Ovary (tissue), 7 donors: ENCODE measurements at regions not wholly inside any gene's neighbourhood (a gene's known extent, or its start where the extent isn't known, plus 50 kb on each side); places are given as distances from the start of the nearest gene placed in this dataset.

ENCODE experiments used
- DNase-seq, 5 donors: peaks; one replicate each; pipeline ENCODE4 v3.0.0-alpha.2; 2019 to 2020
- H3K27ac ChIP-seq, 2 donors: fragments of 200-600 bp; one replicate each; pipeline versions ENCODE4 v1.5.1 to v1.8.0; 2019 to 2022
- H3K27me3 ChIP-seq: fragments of 200-600 bp; one replicate; pipeline ENCODE4 v1.8.0; 2022
- H3K36me3 ChIP-seq: fragments of 200-600 bp; sonication (generic); one replicate; pipeline ENCODE4 v1.5.1; 2019
- H3K4me1 ChIP-seq: one replicate; pipeline ENCODE4 v1.8.1; 2013; ENCODE audit warnings: mild to moderate bottlenecking, moderate library complexity; ENCODE audit not compliant: insufficient read depth
- H3K4me3 ChIP-seq: fragments of 200-600 bp; sonication (generic); one replicate; pipeline ENCODE4 v1.5.1; 2017
- H3K9me3 ChIP-seq, 2 donors: fragments of 200-600 bp in 1 of 2; sonication (generic) in 1 of 2; one replicate each; pipeline versions ENCODE4 v1.5.1 to v1.8.1; 2013 to 2019; ENCODE audit warnings: mild to moderate bottlenecking in 1 of 2, moderate library complexity in 1 of 2
- EP300 ChIP-seq: sonication (generic); formaldehyde crosslinking; IDR thresholded peaks from one replicate; pipeline ENCODE4 v1.6.1; 2017; ENCODE audit warnings: antibody characterized with exemption
- POLR2A ChIP-seq: fragments of 450-650 bp; IDR thresholded peaks from one replicate; pipeline ENCODE4 v1.6.1; 2017; ENCODE audit warnings: antibody characterized with exemption, mild to moderate bottlenecking, moderate library complexity
- WGBS, 3 donors: extraction: QIAGEN DNeasy Blood & Tissue Kit in 1 of 3; methylation state at CpG; one replicate each; pipeline versions ENCODE4 v1.1.5 to v1.1.7; 2013 to 2017; 5-methylcytosine and 5-hydroxymethylcytosine counted together
- intact Hi-C, 4 donors: fragments of 100-400 bp; cut with DNase I; formaldehyde crosslinking; loops; one replicate each; pipeline versions ENCODE4 v1.11.0 to v1.15.1; 2022 to 2023
- TF ChIP-seq, protein P1 (sequence below), 3 donors: fragments of 450-650 bp in 2 of 3; fragments of 200-600 bp in 1 of 3; IDR thresholded peaks; one replicate each; pipeline versions ENCODE4 v1.5.1 to v1.8.0; 2016 to 2022; ENCODE audit warnings: antibody characterized with exemption in 3 of 3, mild to moderate bottlenecking in 1 of 3
- donor health status: DM: no; HTN: no; CAD: no; lungs with moderate emphysema.
- donor health status: DM: no; HTN: no; CAD: no.
- donor health status: Bipolar disorder and iron deficiency.
- donor health status: DM: no; HTN: no; CAD: no.
- donor health status: DM: yes; HTN: yes; CAD: no.

DNA sequence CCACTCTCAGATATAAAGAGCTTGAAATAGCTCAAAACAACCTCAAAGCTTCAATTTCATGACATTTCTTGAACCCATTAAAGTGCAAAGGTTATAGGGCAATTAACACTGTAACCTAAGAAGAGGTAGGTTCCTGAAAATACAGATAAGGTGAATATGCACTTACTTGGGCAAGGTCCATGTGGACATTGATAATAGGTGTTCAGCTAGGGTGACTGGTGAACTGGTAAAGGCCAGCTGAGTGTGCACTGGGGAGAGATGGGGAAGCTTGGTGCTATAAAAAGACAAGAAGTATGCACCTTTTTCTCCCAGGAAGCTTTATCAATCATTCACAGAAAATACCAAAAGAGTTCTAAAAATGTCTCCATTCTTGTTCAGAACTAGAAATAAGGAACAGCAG is 418.6 kb downstream of the SLC16A7 start:
- TF ChIP-seq EP300 (no peak), POLR2A (no peak)
- TF ChIP-seq, protein P1, sequence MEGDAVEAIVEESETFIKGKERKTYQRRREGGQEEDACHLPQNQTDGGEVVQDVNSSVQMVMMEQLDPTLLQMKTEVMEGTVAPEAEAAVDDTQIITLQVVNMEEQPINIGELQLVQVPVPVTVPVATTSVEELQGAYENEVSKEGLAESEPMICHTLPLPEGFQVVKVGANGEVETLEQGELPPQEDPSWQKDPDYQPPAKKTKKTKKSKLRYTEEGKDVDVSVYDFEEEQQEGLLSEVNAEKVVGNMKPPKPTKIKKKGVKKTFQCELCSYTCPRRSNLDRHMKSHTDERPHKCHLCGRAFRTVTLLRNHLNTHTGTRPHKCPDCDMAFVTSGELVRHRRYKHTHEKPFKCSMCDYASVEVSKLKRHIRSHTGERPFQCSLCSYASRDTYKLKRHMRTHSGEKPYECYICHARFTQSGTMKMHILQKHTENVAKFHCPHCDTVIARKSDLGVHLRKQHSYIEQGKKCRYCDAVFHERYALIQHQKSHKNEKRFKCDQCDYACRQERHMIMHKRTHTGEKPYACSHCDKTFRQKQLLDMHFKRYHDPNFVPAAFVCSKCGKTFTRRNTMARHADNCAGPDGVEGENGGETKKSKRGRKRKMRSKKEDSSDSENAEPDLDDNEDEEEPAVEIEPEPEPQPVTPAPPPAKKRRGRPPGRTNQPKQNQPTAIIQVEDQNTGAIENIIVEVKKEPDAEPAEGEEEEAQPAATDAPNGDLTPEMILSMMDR (IDR thresholded peaks at IDR 0.05), result no peak
- Histone ChIP-seq H3K27ac (no peak overlapping the region), H3K4me3 (no peak overlapping the region), H3K36me3 (no peaks in the 10 kb centered on the region), H3K4me1 (no peaks in the 10 kb centered on the region), H3K27me3 (no peaks in the 10 kb centered on the region), H3K9me3 (no peaks in the 10 kb centered on the region)
- intact Hi-C loops, result loop anchor here in 1 of 4 donors (5.0 kb wide), 1 partner anchor 57 kb away; no protein-coding TSS in a partner anchor
- DNase-seq, result no peak

DNA sequence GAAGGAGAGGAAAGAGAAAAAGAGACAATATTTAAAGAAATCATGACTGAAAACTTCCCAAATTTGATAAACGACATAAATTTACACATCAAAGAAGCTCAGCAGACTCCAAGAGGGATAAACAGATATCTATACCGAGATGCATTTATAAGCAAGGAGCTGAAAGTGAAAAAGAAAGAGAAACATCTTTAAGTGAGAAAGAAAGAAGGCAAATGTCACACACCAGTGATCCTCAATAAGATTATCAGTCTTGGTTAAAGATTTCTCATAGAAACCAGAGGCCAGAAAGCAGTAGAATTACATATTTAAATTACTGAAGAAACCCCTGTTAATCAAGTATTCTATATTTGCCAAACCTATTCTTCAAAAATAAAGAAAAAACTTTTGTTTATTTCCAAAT is 424.2 kb downstream of the SLC16A7 start:
- no peaks in the 10 kb centered on the region for H3K9me3 ChIP-seq
- 67 to 77% (median 71%) methylated on average over 2 of the region's 2 CpGs for WGBS, 3 donors
- no peaks in the 10 kb centered on the region for H3K4me1 ChIP-seq
- no peaks in the 10 kb centered on the region for H3K36me3 ChIP-seq
- intact Hi-C loops, result no loop called here
- H3K4me3 ChIP-seq, result no peak overlapping the region
- TF ChIP-seq, protein P1 (IDR thresholded peaks at IDR 0.05), result no peak
- no peak for TF ChIP-seq POLR2A
- TF ChIP-seq EP300, result no peak
- no peak for DNase-seq
- peaks cover 3% of the 10 kb centered on the region for H3K27me3 ChIP-seq
- H3K27ac ChIP-seq, result no peak overlapping the region

DNA sequence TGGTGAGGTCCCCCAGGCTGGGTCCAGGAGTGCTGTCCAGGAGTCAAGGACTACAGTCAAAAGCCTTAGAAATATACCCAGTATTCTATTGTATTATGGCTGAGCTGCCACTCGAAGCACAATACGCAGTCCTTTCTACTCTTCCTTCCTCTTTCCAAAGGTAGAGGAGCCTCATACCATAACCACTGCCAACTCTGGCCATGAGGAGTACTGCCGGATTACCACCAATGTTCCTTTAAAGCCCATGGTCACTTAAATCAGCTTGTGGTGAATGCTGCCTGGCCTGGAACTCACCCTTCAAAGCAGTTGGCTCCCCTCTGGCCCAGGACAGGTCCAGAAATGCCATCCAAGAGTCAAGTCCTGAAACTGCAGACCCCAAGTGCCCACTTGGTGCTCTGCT is 425.4 kb downstream of the SLC16A7 start:
- TF ChIP-seq POLR2A (no peak), EP300 (no peak)
- TF ChIP-seq, protein P1 (IDR thresholded peaks at IDR 0.05), result no peak
- no peak overlapping the region for H3K27ac ChIP-seq
- no peaks in the 10 kb centered on the region for H3K36me3 ChIP-seq
- intact Hi-C loops, result no loop called here
- no peaks in the 10 kb centered on the region for H3K9me3 ChIP-seq
- peaks cover 3% of the 10 kb centered on the region for H3K27me3 ChIP-seq
- WGBS, 3 donors, result 89 to 95% (median 91%) methylated on average over 3 of the region's 3 CpGs
- DNase-seq, result no peak
- H3K4me1 ChIP-seq, result no peaks in the 10 kb centered on the region
- H3K4me3 ChIP-seq, result no peak overlapping the region

DNA sequence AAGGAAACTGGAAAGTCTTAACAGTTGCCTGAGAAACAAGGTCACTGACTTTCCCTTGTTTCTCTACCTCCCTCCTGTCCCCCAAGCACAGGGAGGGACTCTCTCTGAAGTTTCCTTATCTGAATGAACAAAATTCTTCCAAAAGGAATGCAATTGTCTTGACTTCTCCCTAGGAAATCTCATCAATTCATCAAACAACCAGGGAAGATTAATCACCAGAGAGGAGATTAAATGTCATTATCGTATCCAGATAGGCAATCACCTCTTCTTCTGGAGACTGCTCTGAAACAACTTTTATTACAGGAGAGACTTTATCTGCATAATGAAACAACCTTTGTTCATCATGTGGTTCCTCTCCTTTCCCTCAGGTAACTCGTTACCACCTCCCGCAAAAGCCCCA is 431.4 kb downstream of the SLC16A7 start:
- intact Hi-C loops, result no loop called here
- Histone ChIP-seq H3K27ac (no peak overlapping the region), H3K36me3 (no peaks in the 10 kb centered on the region), H3K4me1 (no peaks in the 10 kb centered on the region), H3K9me3 (no peaks in the 10 kb centered on the region), H3K4me3 (no peak overlapping the region), H3K27me3 (peaks cover 3% of the 10 kb centered on the region)
- WGBS, 3 donors, result 60 to 68% (median 66%) methylated on average over 3 of the region's 3 CpGs
- TF ChIP-seq EP300 (no peak), POLR2A (no peak)
- TF ChIP-seq, protein P1 (IDR thresholded peaks at IDR 0.05), result no peak
- no peak for DNase-seq

DNA sequence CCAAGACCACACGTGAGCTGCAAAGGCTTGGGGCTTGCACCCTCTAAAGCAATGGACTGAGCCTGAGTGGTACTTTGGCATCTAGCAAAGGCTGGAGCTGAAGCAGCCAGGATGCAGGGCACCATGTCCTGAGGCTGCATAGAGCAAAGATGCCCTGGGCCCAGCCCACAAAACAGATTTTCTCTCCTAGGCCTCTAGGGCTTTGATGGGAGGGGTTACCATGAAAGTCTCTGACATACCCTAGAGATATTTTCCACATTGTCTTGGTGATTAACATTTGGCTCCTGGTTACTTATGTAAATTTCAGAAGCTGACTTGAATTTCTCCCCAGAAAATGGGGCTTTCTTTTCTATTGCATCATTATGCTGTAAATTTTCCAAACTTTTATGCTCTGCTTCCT is 438.3 kb downstream of the SLC16A7 start:
- Histone ChIP-seq H3K4me3 (no peak overlapping the region), H3K27ac (no peak overlapping the region), H3K27me3 (no peaks in the 10 kb centered on the region), H3K4me1 (no peaks in the 10 kb centered on the region), H3K36me3 (no peaks in the 10 kb centered on the region), H3K9me3 (no peaks in the 10 kb centered on the region)
- intact Hi-C loops, result no loop called here
- TF ChIP-seq POLR2A (no peak), EP300 (no peak)
- TF ChIP-seq, protein P1 (IDR thresholded peaks at IDR 0.05), result no peak
- no peak for DNase-seq
- 55 to 60% (median 58%) methylated on average over 1 of the region's 1 CpG for WGBS, 3 donors
